B cell (primary cell): ENCODE measurements at regions not wholly inside any gene's neighbourhood (a gene's known extent, or its start where the extent isn't known, plus 50 kb on each side); places are given as distances from the start of the nearest gene placed in this dataset.
A peak's percentile ranks its signal among the peaks of the same experiment; 100 is the strongest.

ENCODE experiments used
- ATAC-seq: fragments of 200-7000 bp; cut with Tn5 transposase; one replicate; pipeline ENCODE4 v1.10.0; 2021; ENCODE audit warnings: low read depth, mild to moderate bottlenecking, moderate number of reproducible peaks, moderate library complexity
- CTCF ChIA-PET: fragments of 350-600 bp; sonication (Branson Sonifier 250); formaldehyde crosslinking; loops from one replicate; lab custom pipeline; 2021; ENCODE audit warnings: antibody characterized with exemption, inconsistent platforms; lab: Charles Lee
- POLR2A ChIA-PET: fragments of 350-600 bp; sonication (Branson Sonifier 250); formaldehyde crosslinking; loops from one replicate; lab custom pipeline; 2021; ENCODE audit warnings: antibody characterized with exemption; lab: Charles Lee
- DNase-seq: peaks from one replicate; pipeline ENCODE4 v3.0.0; 2013
- H2AFZ ChIP-seq: 2 replicates; pipeline ENCODE4 v1.6.1; 2012; ENCODE audit warnings: mild to moderate bottlenecking, low read depth, low read length; ENCODE audit not compliant: insufficient read depth, poor library complexity, severe bottlenecking
- H3K27ac ChIP-seq, 2 donors: 1 replicate in 1 of 2; 2 replicates in 1 of 2; pipeline ENCODE4 v1.5.1; 2012 to 2013; ENCODE audit warnings: low read length in 2 of 2, mild to moderate bottlenecking in 2 of 2, moderate library complexity in 1 of 2
- H3K27me3 ChIP-seq, 4 experiments: fragments of 200-600 bp in 1 of 4; sonication (generic) in 1 of 4; replicated peaks in 1 of 4; 1 replicate in 2 of 4; 2 replicates in 2 of 4; pipeline versions ENCODE4 v1.6.1 to v1.7.0; 2013 to 2016; ENCODE audit warnings: low read length in 3 of 4, mild to moderate bottlenecking in 2 of 4, mixed read lengths in 1 of 4, moderate library complexity in 1 of 4; ENCODE audit not compliant: insufficient read depth in 4 of 4, control insufficient read depth in 3 of 4; ENCODE audit errors: control extremely low read depth in 1 of 4
- H3K36me3 ChIP-seq, 2 experiments: replicated peaks in 1 of 2; 1 replicate in 1 of 2; 2 replicates in 1 of 2; pipeline versions ENCODE4 v1.6.1 to v1.7.1; 2013; ENCODE audit warnings: low read length in 1 of 2; ENCODE audit not compliant: insufficient read depth in 2 of 2, control insufficient read depth in 1 of 2; ENCODE audit errors: control extremely low read depth in 1 of 2, extremely low read depth in 1 of 2
- H3K4me1 ChIP-seq, 2 donors: fragments of 200-600 bp in 1 of 2; sonication (generic) in 1 of 2; 1 replicate in 1 of 2; 2 replicates in 1 of 2; pipeline versions ENCODE4 v1.5.1 to v1.6.1; 2013 to 2017; ENCODE audit warnings: low read length in 2 of 2; ENCODE audit not compliant: control insufficient read depth in 2 of 2, insufficient read depth in 2 of 2
- H3K4me2 ChIP-seq: replicated peaks from 2 replicates; pipeline ENCODE3; 2012; ENCODE audit warnings: mild to moderate bottlenecking, low read depth, low read length; ENCODE audit not compliant: poor library complexity, severe bottlenecking
- H3K4me3 ChIP-seq, 5 experiments: fragments of 200-600 bp in 1 of 5; sonication (generic) in 1 of 5; 1 replicate in 3 of 5; 2 replicates in 2 of 5; pipeline versions ENCODE4 v1.5.1 to v1.7.0; 2011 to 2016; ENCODE audit warnings: low read length in 4 of 5, mild to moderate bottlenecking in 4 of 5, low read depth in 2 of 5, control low read depth in 1 of 5, moderate library complexity in 1 of 5; ENCODE audit not compliant: insufficient read depth in 1 of 5; ENCODE audit errors: control extremely low read depth in 1 of 5, extremely low read depth in 1 of 5
- H3K79me2 ChIP-seq: fragments of 200-600 bp; sonication (generic); one replicate; pipeline ENCODE4 v1.6.0; 2016; ENCODE audit warnings: low read length; ENCODE audit not compliant: control insufficient read depth, insufficient read depth
- H3K9ac ChIP-seq: fragments of 200-600 bp; sonication (generic); 2 replicates; pipeline ENCODE4 v1.6.1; 2017; ENCODE audit warnings: mild to moderate bottlenecking, low read length, moderate library complexity
- H3K9me3 ChIP-seq, 3 donors: one replicate each; pipeline versions ENCODE4 v1.6.1 to v1.7.1; 2013; ENCODE audit warnings: low read length in 2 of 3; ENCODE audit not compliant: control insufficient read depth in 2 of 3, insufficient read depth in 1 of 3; ENCODE audit errors: control extremely low read depth in 1 of 3
- H4K20me1 ChIP-seq: 2 replicates; pipeline ENCODE4 v1.6.0; 2012; ENCODE audit warnings: mild to moderate bottlenecking, low read length; ENCODE audit not compliant: insufficient read depth, control insufficient read depth, poor library complexity, severe bottlenecking
- H3K27ac Mint-ChIP-seq: one replicate; pipeline ENCODE4 v1.8.0; 2021; ENCODE audit warnings: mixed read lengths
- H3K27me3 Mint-ChIP-seq: one replicate; pipeline ENCODE4 v1.8.0; 2021; ENCODE audit warnings: mixed read lengths
- H3K4me1 Mint-ChIP-seq: one replicate; pipeline ENCODE4 v1.8.0; 2021; ENCODE audit warnings: mixed read lengths
- H3K4me3 Mint-ChIP-seq: one replicate; pipeline ENCODE4 v1.8.0; 2021; ENCODE audit warnings: mixed read lengths
- H3K9me3 Mint-ChIP-seq: one replicate; pipeline ENCODE4 v1.8.0; 2022; ENCODE audit warnings: mixed read lengths; ENCODE audit not compliant: insufficient read depth
- EZH2 ChIP-seq: IDR thresholded peaks from 2 replicates; pipeline ENCODE4 v1.6.1; 2012; ENCODE audit warnings: borderline replicate concordance, low read depth, mild to moderate bottlenecking, moderate library complexity, low read length; ENCODE audit not compliant: insufficient read depth, poor library complexity, severe bottlenecking
- WGBS: methylation state at CpG from one replicate; pipeline ENCODE4 v1.1.5; 2013; ENCODE audit warnings: missing lambda C conversion rate; ENCODE audit not compliant: insufficient coverage; 5-methylcytosine and 5-hydroxymethylcytosine counted together
- intact Hi-C: fragments of 100-400 bp; cut with micrococcal nuclease; formaldehyde crosslinking; loops from one replicate; pipeline ENCODE4 v1.10.0; 2022
- TF ChIP-seq, protein P1 (sequence below): fragments of 200-600 bp; IDR thresholded peaks from one replicate; pipeline ENCODE4 v1.8.0; 2022; ENCODE audit warnings: antibody characterized with exemption, mild to moderate bottlenecking

DNA sequence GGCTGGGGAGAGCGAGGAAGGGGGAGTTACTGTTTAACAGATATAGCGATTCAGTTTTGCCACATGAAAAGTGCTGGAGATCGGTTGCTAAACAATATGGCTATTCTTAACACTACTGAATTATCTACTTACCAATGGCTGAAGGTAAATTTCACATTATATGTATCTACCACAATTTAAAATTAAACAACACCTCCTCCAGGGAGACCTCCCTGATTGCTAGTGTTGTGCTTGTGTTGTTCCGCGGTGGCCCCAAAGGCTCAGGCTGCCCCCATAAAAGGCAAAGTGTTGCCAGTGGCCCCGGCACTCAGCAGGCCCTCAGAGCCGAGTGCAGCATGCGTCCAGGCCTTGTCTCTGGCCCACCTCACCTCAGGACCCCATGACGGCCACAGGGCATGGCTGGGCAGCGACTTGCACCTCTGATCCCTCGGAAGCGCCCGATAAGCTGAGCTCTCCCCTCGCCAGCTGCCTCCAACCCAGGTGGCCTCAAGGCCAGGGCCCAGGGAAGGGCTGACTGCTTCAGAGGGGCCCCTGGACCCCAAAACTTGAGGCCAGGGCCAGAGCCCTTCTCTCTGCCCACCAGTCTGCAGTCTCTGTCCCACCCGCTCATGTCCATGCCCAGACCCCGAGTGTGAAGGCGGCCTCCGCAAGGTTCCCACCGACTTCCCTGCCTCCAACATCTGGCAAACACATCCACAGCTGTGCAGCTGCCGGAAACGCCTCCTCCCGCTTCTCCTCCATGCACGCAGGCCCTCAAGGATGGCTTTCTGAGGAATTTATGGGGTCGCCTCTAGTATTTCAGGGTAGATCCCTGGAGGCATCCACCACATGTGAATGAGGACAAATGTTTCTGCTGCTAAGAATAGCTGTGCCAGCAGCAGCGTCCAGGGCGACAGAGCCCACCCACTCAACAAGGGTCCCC, 60.0 kb downstream of the NCOR2 start:
- 98% methylated on average over 20 of the region's 26 CpGs for WGBS
- Mint-ChIP-seq H3K4me3 (peak overlapping the region; percentile 65), H3K27ac (no peak overlapping the region), H3K9me3 (no peaks in the 10 kb centered on the region), H3K4me1 (peaks cover 42% of the 10 kb centered on the region), H3K27me3 (no peaks in the 10 kb centered on the region)
- H4K20me1 ChIP-seq, result peaks cover 95% of the 10 kb centered on the region
- CTCF ChIA-PET, result no interaction called here
- H3K27me3 ChIP-seq, result no peaks in the 10 kb centered on the region
- POLR2A ChIA-PET, result interaction anchor here (1.7 kb wide), 1 partner anchor 41 kb away, joined by 4 read pairs; no protein-coding TSS in a partner anchor
- ATAC-seq (no peak), DNase-seq (no peak)
- peaks cover 94% of the 10 kb centered on the region for H3K79me2 ChIP-seq
- H3K4me2 ChIP-seq, result peak overlapping the region; percentile 71
- no peak overlapping the region for H3K27ac ChIP-seq
- TF ChIP-seq, protein P1, sequence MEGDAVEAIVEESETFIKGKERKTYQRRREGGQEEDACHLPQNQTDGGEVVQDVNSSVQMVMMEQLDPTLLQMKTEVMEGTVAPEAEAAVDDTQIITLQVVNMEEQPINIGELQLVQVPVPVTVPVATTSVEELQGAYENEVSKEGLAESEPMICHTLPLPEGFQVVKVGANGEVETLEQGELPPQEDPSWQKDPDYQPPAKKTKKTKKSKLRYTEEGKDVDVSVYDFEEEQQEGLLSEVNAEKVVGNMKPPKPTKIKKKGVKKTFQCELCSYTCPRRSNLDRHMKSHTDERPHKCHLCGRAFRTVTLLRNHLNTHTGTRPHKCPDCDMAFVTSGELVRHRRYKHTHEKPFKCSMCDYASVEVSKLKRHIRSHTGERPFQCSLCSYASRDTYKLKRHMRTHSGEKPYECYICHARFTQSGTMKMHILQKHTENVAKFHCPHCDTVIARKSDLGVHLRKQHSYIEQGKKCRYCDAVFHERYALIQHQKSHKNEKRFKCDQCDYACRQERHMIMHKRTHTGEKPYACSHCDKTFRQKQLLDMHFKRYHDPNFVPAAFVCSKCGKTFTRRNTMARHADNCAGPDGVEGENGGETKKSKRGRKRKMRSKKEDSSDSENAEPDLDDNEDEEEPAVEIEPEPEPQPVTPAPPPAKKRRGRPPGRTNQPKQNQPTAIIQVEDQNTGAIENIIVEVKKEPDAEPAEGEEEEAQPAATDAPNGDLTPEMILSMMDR, result no peak
- TF ChIP-seq EZH2, result no peak
- peak overlapping the region; percentile 23 for H3K9ac ChIP-seq
- H3K9me3 ChIP-seq, result no peaks in the 10 kb centered on the region
- H2AFZ ChIP-seq, result no peak overlapping the region
- H3K4me1 ChIP-seq, result peaks cover 13 to 19% of the 10 kb centered on the region in 2 donors
- intact Hi-C loops, result no loop called here
- no peak overlapping the region for H3K4me3 ChIP-seq
- peaks cover 0 to 4% of the 10 kb centered on the region in 2 experiments for H3K36me3 ChIP-seq

DNA sequence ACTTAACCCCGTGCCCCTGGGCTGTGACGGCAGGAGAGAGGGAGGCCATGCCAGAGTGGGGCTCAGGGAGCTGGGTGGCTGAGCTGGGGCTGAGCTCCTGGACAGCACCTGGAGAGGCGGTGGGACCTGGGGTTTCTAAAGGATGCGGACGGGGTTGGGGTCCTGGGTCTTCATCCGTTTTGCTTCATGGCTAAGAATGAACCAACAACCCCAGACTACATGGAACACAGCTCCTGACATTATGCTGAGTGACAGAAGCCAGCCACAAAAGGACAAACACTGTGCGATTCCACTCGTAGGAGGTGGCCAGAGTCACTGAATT, 60.6 kb downstream of the NCOR2 start:
- Histone ChIP-seq H3K9ac (peak overlapping the region; percentile 23), H3K4me1 (peaks cover 13 to 19% of the 10 kb centered on the region in 2 donors), H3K4me2 (peak overlapping the region; percentile 71), H3K79me2 (peaks cover 98% of the 10 kb centered on the region), H4K20me1 (peaks cover 97% of the 10 kb centered on the region), H3K4me3 (peak overlapping the region in 2 of 5 experiments; percentile 21 to 27), H2AFZ (peak overlapping the region; percentile 60), H3K27me3 (no peaks in the 10 kb centered on the region), H3K9me3 (no peaks in the 10 kb centered on the region), H3K27ac (peak overlapping the region in 1 of 2 donors; percentile 41), H3K36me3 (peaks cover 0 to 4% of the 10 kb centered on the region in 2 experiments)
- TF ChIP-seq EZH2, result no peak
- TF ChIP-seq, protein P1, result no peak
- peak overlapping the region; percentile 32 for H3K27ac Mint-ChIP-seq
- intact Hi-C loops, result no loop called here
- H3K4me3 Mint-ChIP-seq, result peak overlapping the region; percentile 65
- no peaks in the 10 kb centered on the region for H3K9me3 Mint-ChIP-seq
- ATAC-seq (no peak), DNase-seq (no peak)
- CTCF ChIA-PET, result no interaction called here
- H3K4me1 Mint-ChIP-seq, result peaks cover 43% of the 10 kb centered on the region
- 53% methylated on average over 6 of the region's 8 CpGs for WGBS
- H3K27me3 Mint-ChIP-seq, result no peaks in the 10 kb centered on the region
- POLR2A ChIA-PET, result interaction anchor here (1.7 kb wide), 1 partner anchor 40 kb away, joined by 4 read pairs; no protein-coding TSS in a partner anchor
